Choroid plexus epithelial cell (primary cell): ENCODE measurements at regions not wholly inside any gene's neighbourhood (a gene's known extent, or its start where the extent isn't known, plus 50 kb on each side); places are given as distances from the start of the nearest gene placed in this dataset.

Experiments
- DNase-seq: peaks from one replicate; pipeline ENCODE4 v3.0.0-alpha.2; 2010; ENCODE audit warnings: low read depth
- H3K4me3 ChIP-seq: 2 replicates; pipeline ENCODE4 v1.5.1; 2011; ENCODE audit warnings: low read depth, mild to moderate bottlenecking, control low read depth, low read length, moderate library complexity
- TF ChIP-seq, protein P1 (sequence below): conservative IDR thresholded peaks from 2 replicates; pipeline ENCODE4 v1.5.1; 2011; ENCODE audit warnings: low read depth, mild to moderate bottlenecking, control low read depth, inconsistent platforms, low read length, moderate library complexity

- TF ChIP-seq, protein P1, sequence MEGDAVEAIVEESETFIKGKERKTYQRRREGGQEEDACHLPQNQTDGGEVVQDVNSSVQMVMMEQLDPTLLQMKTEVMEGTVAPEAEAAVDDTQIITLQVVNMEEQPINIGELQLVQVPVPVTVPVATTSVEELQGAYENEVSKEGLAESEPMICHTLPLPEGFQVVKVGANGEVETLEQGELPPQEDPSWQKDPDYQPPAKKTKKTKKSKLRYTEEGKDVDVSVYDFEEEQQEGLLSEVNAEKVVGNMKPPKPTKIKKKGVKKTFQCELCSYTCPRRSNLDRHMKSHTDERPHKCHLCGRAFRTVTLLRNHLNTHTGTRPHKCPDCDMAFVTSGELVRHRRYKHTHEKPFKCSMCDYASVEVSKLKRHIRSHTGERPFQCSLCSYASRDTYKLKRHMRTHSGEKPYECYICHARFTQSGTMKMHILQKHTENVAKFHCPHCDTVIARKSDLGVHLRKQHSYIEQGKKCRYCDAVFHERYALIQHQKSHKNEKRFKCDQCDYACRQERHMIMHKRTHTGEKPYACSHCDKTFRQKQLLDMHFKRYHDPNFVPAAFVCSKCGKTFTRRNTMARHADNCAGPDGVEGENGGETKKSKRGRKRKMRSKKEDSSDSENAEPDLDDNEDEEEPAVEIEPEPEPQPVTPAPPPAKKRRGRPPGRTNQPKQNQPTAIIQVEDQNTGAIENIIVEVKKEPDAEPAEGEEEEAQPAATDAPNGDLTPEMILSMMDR: no peak
- no peak overlapping the region for H3K4me3 ChIP-seq
- DNase-seq: no peak
These were observed 147.6 kb upstream of the NR2F2 start for GRCh38 chr15:96182736-96183513.

DNA sequence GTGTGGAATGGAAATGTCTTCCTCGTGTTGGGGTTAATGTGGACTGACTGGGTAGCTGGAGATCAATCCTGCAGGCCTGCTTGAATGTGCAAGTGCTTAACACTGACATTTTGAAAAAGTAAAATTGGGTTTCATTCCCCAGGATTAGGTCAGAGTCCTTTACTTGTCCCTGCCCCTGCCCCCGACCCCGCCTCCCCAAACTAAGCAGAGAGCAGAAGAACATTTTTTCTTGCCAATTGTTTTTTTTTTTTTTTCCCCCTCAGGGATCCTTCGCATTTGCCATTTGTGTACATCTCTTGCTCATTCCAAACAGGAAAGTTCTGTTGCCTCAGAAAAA is 147.0 kb upstream of the NR2F2 start:
- TF ChIP-seq, protein P1: no peak
- no peak overlapping the region for H3K4me3 ChIP-seq
- DNase-seq: no peak

DNA sequence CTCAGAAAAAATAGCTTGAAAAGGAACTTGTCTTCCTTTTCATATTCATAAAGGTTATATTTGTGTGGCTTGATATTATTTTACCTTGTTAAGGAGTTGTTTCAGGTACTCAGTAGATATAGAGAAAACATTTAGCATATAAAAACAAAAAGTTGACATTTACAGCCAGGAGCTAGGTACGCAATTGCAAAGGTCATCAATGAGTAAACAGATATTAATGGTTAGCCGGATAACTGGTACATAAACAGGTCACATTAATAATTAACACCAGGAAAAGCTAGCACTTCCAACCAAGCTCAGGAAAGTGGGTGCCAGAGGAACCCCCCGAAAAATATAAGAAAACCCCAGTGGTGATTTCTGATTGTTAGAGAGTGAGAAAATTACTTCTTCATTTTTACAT is 146.6 kb upstream of the NR2F2 start:
- H3K4me3 ChIP-seq: no peak overlapping the region
- no peak for DNase-seq
- TF ChIP-seq, protein P1: no peak

DNA sequence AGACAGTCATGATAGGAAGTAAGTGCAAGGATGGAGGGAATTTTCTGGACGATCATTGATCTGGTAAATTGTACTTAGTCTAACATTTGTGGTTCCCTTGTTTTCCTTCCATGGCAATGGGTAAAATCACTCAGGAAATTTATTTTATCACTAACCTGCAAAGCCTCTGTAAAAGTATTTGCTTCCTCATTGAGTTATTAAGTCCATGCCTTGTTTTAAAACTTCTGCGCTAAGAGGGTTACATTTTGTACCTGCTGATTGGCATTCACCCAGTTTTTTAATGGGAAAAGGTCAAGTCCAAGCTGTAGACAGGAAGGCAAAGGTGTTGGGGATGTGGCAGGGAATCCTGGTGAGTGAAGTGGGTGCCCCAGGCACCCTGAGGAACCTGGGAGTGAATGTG is 146.2 kb upstream of the NR2F2 start:
- no peak overlapping the region for H3K4me3 ChIP-seq
- DNase-seq: no peak
- TF ChIP-seq, protein P1: no peak

- no peak for DNase-seq
- H3K4me3 ChIP-seq: no peak overlapping the region
- TF ChIP-seq, protein P1: no peak
These were observed 144.4 kb upstream of the NR2F2 start for GRCh38 chr15:96186105-96186504.

DNA sequence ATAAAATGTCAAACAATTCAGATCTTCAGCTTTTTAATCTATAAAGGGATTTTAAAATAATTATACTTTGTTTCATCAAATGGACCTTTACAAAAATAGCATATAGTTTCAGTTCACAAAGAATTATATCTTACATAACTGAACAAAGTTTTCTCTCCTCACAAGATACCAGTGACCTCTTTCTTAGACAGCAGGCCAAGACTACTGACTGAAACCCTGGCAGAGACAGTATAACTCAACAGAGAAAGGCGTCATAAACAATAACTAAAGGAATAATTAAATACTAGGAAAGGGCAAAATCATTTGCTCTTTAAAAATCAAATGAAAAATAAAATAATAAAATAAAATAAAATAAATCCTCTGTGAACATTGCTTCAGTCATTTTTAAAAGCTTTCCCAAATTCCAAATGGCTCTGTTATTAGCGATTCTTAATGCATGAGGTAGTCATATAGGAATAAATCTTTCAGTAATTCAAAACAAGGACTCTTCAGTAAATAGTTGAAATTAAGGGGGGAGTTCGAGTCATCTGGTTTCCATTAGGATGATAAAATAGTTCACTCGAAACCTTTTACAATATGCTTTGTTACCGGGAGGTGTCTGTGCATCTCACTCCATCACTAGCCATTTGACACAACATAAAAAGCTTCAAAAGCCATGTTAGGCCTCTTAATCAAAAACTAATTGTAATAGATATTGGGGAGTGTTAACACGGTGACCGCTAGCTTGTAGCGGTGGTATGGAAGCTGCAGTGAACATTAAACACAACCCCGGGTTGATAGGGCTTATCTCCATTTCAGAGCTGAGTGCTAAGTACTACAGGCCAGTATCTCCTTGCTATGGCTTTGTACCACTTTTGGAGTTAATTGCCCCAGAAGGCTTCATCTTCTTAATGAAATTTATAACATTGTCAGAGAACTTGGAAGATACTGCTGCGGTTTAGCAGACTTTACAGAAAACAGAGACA is 142.9 kb upstream of the NR2F2 start:
- H3K4me3 ChIP-seq: no peak overlapping the region
- TF ChIP-seq, protein P1: no peak
- no peak for DNase-seq
